HAP-1 (cell line): ENCODE measurements at regions not wholly inside any gene's neighbourhood (a gene's known extent, or its start where the extent isn't known, plus 50 kb on each side); places are given as distances from the start of the nearest gene placed in this dataset.

ENCODE experiments used
- DNase-seq, 2 experiments: peaks; one replicate each; pipeline ENCODE4 v3.0.0-alpha.2; 2016 to 2020; ENCODE audit warnings: low spot score in 2 of 2
- H3K27me3 ChIP-seq: fragments of 250-450 bp; sonication (Bioruptor Pico); 2 replicates; pipeline ENCODE4 v1.5.1; 2020; ENCODE audit warnings: low read depth, mild to moderate bottlenecking, moderate library complexity
- H3K36me3 ChIP-seq: fragments of 250-450 bp; sonication (Bioruptor Pico); replicated peaks from 2 replicates; pipeline ENCODE4 v1.5.1; 2020; ENCODE audit warnings: mild to moderate bottlenecking
- H3K4me1 ChIP-seq: fragments of 250-450 bp; sonication (Bioruptor Pico); 2 replicates; pipeline ENCODE4 v1.5.1; 2020; ENCODE audit warnings: mild to moderate bottlenecking
- H3K4me3 ChIP-seq: fragments of 250-450 bp; sonication (Bioruptor Pico); 2 replicates; pipeline ENCODE4 v1.5.1; 2020; ENCODE audit warnings: mild to moderate bottlenecking, moderate library complexity
- H3K9me3 ChIP-seq: fragments of 250-450 bp; sonication (Bioruptor Pico); 2 replicates; pipeline ENCODE4 v1.5.1; 2020; ENCODE audit warnings: mild to moderate bottlenecking, moderate library complexity
- in situ Hi-C: fragments of 300-500 bp; cut with MboI; formaldehyde crosslinking; loops from 3 replicates; pipeline ENCODE4 v1.14.3; 2020; ENCODE audit warnings: low sequenced_read_pairs, inconsistent platforms, mixed read lengths

- Histone ChIP-seq H3K4me3 (no peak overlapping the region), H3K27me3 (peaks cover 11% of the 10 kb centered on the region), H3K36me3 (no peaks in the 10 kb centered on the region), H3K9me3 (no peaks in the 10 kb centered on the region; the same call in 1 of the 2 replicates), H3K4me1 (peaks cover 10% of the 10 kb centered on the region)
- in situ Hi-C loops, result no loop called here
- no peak for DNase-seq
Observed at GRCh38 chrX:68892651-68893050, 63.8 kb downstream of the EFNB1 start.

GRCh38 chrX:68892134-68892533 lies 63.3 kb downstream of the EFNB1 start:
- peaks cover 11% of the 10 kb centered on the region for H3K27me3 ChIP-seq
- no peak overlapping the region for H3K4me3 ChIP-seq
- H3K9me3 ChIP-seq, result no peaks in the 10 kb centered on the region; the same call in 1 of the 2 replicates
- H3K36me3 ChIP-seq, result no peaks in the 10 kb centered on the region
- H3K4me1 ChIP-seq, result peaks cover 10% of the 10 kb centered on the region
- in situ Hi-C loops, result no loop called here
- no peak for DNase-seq
